ENCODE measurements at regions not wholly inside any gene's neighbourhood (a gene's known extent, or its start where the extent isn't known, plus 50 kb on each side); places are given as distances from the start of the nearest gene placed in this dataset.

DNA sequence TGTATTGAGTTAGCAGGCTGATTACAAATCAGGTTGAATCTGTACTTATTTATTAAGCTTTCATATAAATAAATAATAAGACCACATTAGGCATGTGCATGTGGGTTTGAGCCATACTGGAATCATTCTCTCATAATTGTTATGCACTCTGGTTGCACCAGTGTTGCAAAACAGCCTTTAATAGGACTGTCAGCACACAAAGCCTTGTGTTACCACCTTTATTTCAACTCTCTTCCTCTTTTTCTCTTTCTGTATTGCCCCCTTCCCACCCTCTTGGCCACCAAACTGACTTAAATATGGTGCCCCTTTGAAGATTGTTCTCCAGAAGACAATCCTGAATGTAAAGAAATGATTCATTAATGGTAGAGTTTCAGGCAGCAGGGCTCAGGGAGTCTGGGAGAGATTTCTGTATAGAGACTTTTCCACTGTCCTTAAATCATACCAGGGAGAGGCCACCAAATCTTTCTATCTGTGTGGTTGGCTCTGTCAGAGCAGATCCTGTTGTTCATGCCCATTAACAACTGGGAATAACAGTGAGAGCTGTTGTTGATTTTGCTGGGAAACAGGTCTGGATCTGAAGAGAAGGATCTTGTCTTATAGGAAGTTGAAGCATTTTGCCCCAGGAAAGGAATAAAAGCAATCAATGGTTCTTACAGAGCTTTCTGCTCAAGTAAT lies 131.6 kb upstream of the SOX4 start:
- DNase-seq (ENCODE audit: low spot score): no peak

- no peak for DNase-seq (ENCODE audit: low spot score)
Observed at GRCh38 chr6:21462519-21462852, 131.1 kb upstream of the SOX4 start.

- no peak for DNase-seq (ENCODE audit: low spot score)
Observed at GRCh38 chr6:21467091-21467490, 126.5 kb upstream of the SOX4 start.

GRCh38 chr6:21468461-21468860 lies 125.1 kb upstream of the SOX4 start:
- DNase-seq (ENCODE audit: low spot score): no peak

DNA sequence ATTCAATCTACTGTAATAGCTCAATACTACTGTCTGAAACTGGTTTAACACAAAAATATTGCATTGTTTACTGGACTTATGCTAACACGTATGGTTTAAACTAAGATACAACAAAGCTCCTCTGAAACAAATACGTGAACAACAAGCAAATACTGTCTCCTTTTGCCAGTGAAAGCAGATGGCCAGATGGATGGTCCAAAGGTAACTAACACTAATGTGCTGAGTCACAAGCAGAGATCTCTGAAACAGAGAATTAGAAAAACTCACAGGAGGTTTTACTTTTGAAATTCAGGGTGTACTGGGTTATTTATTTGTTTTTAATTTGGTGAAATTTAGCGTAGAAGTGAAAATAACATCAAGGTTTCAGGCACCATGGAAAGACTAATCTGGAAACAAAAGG lies 124.3 kb upstream of the SOX4 start:
- no peak for DNase-seq (ENCODE audit: low spot score)

GRCh38 chr6:21476112-21476511 lies 117.4 kb upstream of the SOX4 start:
- no peak for DNase-seq (ENCODE audit: low spot score)

DNA sequence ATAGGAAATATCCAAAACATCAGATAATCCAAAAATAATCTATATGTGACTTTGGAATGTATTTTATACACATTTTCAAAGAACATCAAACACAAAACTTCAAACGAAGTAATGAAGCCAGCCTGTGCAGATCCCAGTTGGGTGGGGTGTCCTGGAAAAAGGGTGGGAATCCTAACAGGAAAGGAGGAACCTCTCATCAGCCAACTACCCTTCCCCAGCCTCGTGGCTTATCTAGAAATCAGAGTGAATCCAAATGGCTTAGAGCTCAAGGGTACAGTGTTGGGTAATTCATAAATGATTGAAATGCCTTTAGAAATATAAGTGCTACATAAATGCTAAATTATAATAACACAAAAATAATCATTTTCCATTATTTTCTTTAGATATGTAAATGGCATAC lies 115.1 kb upstream of the SOX4 start:
- no peak for DNase-seq (ENCODE audit: low spot score)

DNA sequence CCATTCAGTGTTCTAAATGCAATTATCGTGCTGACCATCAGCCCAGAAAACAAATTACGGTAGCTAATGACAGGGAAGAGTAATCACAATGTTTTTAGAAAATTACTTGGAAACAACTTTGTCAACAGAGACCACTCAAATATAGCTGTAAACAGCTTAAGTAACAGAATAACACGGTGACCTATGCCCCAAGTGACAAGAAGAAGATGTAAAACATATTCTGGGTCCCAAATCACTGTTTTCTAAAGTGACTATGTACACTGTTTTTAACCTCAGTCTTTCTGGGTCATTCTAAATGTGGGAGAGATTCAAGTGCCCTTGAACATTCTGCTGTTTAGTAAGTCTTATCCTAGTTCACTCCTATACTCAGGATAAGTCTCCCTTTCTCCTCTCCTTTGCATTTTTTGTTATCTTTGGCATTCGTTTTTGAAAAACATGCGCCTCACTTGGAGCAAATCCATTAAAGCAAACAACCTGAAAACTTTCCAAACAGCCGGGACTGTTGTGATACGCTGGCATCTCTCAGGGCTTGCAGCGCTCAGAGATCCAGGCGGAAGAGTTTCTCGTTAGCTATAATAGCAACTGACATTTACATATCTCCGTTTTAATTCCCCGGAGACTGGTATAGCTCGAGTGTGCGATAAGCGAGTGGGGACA lies 114.5 kb upstream of the SOX4 start:
- peak; percentile 76 for DNase-seq (ENCODE audit: low spot score)

DNA sequence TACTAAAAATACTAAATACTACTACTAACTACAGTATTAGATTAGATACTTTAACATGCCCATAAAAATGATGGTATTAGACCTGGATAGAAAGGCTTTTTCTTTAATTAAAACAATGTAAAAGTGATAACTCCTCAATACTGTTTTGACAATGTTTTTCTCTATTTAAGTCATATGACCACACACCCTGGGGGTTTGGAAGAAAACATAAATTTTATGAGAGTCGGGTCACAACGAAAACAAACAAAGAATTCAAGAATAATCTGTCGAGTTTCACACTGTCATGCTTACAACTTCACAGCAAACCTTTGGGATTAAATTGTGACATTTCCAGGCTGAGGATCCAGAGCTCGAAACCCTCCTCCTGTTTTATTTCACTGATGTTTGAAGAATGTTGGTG lies 107.4 kb upstream of the SOX4 start:
- no peak for DNase-seq (ENCODE audit: low spot score)

DNA sequence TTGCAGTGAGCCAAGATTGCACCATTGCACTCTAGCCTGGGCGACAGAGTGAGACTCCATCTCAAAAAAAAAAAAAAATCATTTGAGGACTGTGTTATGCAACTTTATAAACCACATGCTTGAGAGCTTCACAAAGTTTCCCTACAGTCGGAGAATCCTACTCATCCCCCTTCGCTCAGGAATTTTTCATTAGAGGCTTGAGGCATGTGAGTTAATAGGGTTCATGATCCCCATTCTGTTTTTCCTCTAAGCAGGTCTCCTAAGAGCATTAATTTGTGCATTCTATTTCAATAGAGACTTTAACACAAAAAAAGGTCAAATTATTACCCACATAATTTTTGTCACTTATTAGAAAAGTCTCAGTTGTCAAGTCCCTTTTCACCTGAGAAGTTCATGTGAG lies 103.7 kb upstream of the SOX4 start:
- DNase-seq (ENCODE audit: low spot score): peak; percentile 14

DNA sequence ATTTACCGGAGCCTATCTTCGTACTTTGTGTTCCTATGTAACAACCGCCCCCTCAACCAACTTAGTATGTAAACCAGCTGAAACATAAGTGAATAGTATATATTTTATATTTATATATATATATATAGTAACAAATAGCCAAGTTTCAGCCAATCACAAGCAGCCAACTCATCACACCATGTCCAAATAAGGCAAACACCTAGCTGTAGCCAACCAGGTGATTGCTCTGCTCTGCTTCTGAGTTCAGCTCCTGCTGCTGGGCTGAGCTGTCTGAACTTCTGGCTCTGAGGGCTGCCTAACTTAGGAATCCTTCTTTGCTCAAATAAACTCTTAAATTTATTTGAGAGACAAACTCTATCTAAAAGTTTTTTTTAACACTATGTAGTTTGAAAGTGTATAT lies 101.6 kb upstream of the SOX4 start:
- DNase-seq (ENCODE audit: low spot score): no peak

- no peak for DNase-seq (ENCODE audit: low spot score)
Observed at GRCh38 chr6:21494505-21494904, 99.0 kb upstream of the SOX4 start.

- peak; percentile 68 for DNase-seq (ENCODE audit: low spot score)
Observed at GRCh38 chr6:21496196-21496595, 97.4 kb upstream of the SOX4 start.

DNA sequence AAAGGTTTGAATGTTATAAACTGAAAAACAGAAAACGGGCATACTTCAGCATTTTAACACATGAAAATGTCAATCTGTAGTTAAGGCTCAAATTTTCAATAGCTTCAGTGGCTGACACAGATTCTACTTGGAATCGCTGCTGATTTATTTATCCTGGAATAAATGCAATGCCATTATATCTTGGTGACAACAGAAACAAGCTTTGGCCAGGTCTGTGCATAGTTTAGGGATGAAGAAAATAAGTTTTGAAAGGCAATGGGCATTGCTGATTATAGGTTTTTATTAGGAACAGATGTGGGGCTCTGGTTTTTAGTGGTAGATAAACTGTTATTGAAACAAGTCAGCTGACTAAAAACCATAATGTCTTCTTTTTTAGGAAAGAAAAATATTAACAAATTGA lies 96.8 kb upstream of the SOX4 start:
- peak; percentile 25 for DNase-seq (ENCODE audit: low spot score)

DNA sequence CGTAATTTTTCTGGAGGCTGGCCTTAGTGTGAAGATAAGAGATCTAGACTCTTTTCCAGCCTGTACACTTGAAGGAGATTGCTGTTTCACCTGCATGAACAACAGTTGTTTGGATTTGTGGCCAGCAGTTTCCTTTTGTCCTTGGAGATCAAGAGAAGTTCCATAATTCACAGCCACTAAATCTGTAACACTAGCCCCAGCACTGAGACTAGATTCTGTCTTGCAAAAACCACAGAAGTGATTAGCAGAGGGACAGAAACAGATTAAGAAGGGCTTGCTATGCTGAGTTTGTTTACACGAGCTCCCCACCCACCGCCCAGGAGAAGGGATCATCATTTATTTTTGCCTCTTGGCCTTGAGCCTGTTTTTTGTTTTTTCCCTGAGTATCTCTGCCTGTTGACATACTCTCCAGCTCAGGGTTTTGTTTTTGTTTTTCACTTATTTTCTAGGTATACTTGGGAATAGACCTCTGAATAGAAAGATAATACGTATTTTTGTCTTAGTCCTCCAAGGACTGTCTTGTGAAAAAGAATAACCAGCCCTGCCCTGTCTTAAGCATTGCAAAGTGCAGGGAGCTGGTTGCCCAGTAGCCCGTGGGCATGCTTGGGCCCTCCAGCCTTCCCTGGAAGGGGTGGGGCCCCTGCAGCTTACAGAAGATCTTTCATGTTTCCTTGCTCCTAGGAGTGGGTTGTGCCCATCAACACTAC lies 93.1 kb upstream of the SOX4 start:
- DNase-seq (ENCODE audit: low spot score): no peak

DNA sequence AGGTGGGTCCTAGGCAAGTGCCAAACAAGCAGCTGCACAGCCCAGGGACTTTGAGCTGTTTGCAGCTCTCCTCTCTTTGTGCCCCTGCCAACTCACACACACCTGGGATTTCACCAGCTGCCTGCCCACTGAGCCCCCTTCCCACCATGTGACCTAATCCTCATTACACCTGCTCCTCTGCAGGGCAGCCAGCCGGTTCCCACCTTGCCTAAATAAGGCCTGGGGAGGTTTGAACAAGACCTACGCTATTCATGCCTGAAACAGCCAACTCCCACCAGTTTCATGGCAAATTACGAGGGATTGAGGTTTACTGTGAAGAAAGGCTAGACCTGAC lies 92.6 kb upstream of the SOX4 start:
- no peak for DNase-seq (ENCODE audit: low spot score)

GRCh38 chr6:21501815-21502214 lies 91.7 kb upstream of the SOX4 start:
- DNase-seq (ENCODE audit: low spot score): no peak

DNA sequence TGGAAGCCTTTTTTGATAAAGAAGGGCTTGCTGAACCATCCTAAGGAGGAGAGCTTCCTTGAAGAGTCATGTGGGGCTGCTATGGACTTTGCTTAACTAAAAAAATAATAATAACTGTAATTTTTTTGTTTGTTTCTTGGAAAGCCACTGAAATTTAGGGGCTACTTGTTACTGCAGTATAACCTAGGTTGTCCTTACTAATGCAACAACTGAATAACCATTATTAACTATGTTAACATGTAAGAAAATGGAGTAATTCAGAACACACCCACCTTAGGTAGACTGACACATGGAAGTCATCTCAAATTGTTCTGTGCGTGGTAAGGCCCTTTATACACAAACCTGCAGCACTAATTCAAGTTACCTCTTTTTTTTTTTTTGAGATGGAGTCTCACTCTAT lies 90.9 kb upstream of the SOX4 start:
- DNase-seq (ENCODE audit: low spot score): no peak

GRCh38 chr6:21504790-21505189 lies 88.8 kb upstream of the SOX4 start:
- no peak for DNase-seq (ENCODE audit: low spot score)

DNA sequence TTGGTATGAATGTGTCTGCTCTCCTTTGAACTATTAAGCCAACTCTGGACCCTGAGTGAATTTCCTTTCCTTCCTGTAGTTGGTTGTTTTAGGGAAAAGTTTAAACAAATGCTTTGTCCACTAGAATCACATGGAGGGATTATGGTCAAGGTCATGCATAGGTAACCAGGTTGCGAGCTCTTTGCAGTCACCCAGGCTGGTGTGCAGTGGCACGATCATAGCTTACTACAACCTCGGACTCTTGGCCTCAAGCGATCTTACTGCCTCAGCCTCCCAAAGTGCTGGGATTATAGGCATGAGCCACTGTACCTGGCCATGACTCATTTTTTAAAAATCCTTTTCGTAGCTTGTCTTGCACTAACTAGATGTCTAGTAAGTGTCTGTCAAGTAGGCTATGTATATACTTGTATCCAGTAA lies 88.0 kb upstream of the SOX4 start:
- no peak for DNase-seq (ENCODE audit: low spot score)

- DNase-seq (ENCODE audit: low spot score): no peak
Observed at GRCh38 chr6:21506126-21506525, 87.4 kb upstream of the SOX4 start.

DNA sequence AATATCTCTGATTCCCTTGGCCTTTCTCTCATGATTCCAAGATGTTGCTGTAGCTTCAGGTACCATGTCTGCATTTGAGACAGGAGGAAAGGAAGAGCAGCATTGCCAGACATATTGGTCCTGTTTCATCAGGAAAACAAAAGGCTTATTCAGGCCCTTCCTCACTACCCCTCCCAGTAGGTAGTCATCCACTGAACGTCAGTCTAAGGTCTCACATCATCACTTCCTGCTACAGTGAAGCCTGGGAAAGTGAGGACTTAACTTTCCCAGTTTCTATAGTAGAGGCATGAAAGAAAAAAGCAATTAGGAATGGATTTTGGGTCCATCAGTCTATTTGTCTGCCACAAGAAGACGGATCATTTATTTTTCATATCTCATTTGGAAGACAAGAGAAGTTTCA lies 85.7 kb upstream of the SOX4 start:
- DNase-seq (ENCODE audit: low spot score): no peak

DNA sequence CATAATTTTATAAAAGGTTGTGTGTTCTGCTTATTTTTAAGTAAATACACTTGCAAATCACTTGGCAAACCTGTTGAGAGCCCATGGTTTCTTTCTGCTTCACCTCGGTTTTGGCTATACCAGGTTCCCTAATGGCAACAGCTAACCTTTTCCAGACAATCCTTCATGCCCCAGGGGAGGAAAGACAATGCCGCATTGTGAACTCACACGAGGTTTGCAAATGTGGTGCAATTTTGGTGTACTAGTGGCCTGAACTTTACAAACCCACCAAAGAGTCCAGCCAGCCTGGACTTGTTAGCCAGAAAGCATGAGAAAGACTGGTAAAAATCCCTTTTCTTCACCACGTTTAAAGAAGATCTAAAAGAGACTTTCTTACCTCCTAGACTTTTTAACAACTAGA lies 84.8 kb upstream of the SOX4 start:
- DNase-seq (ENCODE audit: low spot score): no peak
